ENCODE measurements at regions not wholly inside any gene's neighbourhood (a gene's known extent, or its start where the extent isn't known, plus 50 kb on each side); places are given as distances from the start of the nearest gene placed in this dataset.

DNA sequence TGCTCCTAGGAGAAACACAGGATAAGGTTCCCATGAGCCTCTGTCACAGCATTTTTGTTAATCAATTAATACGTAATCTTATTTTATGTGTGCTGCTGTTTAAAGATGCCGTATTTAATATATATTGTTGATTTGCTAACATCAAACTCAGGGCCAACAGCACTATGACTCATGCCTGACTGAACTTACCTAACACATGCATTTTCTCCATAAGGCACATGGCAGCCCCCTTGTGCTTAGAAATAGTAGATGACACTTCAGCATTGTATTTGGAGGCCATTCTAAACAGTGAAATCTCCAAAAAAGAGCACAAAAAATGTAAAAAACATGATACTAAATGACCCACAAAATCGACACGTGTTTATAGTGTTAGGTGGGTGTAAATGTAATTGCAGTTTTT lies 314.8 kb downstream of the MYCN start:
- TF ChIP-seq, protein P1, sequence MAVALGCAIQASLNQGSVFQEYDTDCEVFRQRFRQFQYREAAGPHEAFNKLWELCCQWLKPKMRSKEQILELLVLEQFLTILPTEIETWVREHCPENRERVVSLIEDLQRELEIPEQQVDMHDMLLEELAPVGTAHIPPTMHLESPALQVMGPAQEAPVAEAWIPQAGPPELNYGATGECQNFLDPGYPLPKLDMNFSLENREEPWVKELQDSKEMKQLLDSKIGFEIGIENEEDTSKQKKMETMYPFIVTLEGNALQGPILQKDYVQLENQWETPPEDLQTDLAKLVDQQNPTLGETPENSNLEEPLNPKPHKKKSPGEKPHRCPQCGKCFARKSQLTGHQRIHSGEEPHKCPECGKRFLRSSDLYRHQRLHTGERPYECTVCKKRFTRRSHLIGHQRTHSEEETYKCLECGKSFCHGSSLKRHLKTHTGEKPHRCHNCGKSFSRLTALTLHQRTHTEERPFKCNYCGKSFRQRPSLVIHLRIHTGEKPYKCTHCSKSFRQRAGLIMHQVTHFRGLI (tag by site-specific recombination; IDR thresholded peaks at IDR 0.05) = no peak
- TF ChIP-seq, protein P2, sequence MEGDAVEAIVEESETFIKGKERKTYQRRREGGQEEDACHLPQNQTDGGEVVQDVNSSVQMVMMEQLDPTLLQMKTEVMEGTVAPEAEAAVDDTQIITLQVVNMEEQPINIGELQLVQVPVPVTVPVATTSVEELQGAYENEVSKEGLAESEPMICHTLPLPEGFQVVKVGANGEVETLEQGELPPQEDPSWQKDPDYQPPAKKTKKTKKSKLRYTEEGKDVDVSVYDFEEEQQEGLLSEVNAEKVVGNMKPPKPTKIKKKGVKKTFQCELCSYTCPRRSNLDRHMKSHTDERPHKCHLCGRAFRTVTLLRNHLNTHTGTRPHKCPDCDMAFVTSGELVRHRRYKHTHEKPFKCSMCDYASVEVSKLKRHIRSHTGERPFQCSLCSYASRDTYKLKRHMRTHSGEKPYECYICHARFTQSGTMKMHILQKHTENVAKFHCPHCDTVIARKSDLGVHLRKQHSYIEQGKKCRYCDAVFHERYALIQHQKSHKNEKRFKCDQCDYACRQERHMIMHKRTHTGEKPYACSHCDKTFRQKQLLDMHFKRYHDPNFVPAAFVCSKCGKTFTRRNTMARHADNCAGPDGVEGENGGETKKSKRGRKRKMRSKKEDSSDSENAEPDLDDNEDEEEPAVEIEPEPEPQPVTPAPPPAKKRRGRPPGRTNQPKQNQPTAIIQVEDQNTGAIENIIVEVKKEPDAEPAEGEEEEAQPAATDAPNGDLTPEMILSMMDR (tag by site-specific recombination; IDR thresholded peaks at IDR 0.05) = no peak
- TF ChIP-seq BCL11A (tag by site-specific recombination; IDR thresholded peaks at IDR 0.05; ENCODE audit: low read depth) = no peak
- TF ChIP-seq, protein P3, sequence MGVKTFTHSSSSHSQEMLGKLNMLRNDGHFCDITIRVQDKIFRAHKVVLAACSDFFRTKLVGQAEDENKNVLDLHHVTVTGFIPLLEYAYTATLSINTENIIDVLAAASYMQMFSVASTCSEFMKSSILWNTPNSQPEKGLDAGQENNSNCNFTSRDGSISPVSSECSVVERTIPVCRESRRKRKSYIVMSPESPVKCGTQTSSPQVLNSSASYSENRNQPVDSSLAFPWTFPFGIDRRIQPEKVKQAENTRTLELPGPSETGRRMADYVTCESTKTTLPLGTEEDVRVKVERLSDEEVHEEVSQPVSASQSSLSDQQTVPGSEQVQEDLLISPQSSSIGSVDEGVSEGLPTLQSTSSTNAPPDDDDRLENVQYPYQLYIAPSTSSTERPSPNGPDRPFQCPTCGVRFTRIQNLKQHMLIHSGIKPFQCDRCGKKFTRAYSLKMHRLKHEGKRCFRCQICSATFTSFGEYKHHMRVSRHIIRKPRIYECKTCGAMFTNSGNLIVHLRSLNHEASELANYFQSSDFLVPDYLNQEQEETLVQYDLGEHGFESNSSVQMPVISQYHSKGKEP (tag by site-specific recombination; IDR thresholded peaks at IDR 0.05) = no peak
